ENCODE measurements at regions not wholly inside any gene's neighbourhood (a gene's known extent, or its start where the extent isn't known, plus 50 kb on each side); places are given as distances from the start of the nearest gene placed in this dataset.
"Not testable (repeated sequence)": the region's sequence is repeated elsewhere in the genome, so short reads cannot be mapped to it uniquely, and the experiment has no call there.

DNA sequence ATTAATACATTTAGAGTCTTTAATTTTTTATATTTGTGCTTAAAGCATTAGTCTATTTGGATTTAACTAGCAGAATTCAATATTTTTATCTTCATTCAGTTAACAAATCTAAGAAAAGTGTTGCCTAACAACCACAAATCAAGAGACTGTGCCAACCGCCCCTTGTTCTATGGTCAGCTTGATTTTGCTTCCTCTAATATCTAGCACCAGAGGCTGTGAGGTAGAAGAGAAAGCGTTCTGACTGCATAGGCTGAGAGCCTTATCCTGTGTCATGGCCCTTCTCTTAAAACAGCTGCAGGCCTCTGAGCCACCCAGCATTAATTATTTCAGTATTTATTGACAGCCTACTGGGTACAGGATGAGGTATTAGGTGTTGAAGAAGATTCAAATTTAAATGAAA lies 693.0 kb upstream of the CDH6 start:
- Histone ChIP-seq H3K27me3 (ENCODE audit: control insufficient read depth, insufficient read depth, low read length) (no peaks in the 10 kb centered on the region), H3K9me3 (ENCODE audit: control insufficient read depth, insufficient read depth, low read length) (peaks cover 5% of the 10 kb centered on the region), H3K4me3 (ENCODE audit: low read length) (no peak overlapping the region), H3K27ac (ENCODE audit: low read length) (no peak overlapping the region), H3K36me3 (ENCODE audit: control insufficient read depth, insufficient read depth, low read length) (no peaks in the 10 kb centered on the region), H3K4me1 (ENCODE audit: control insufficient read depth, insufficient read depth, low read length) (no peaks in the 10 kb centered on the region)
- no peaks in the 10 kb centered on the region for H3K27me3 Mint-ChIP-seq (ENCODE audit: low read depth in 2 of 2)
- no peak overlapping the region for H3K27ac Mint-ChIP-seq
- no peak for DNase-seq
- no peaks in the 10 kb centered on the region for H3K4me1 Mint-ChIP-seq
- no CpG with 5 or more reads among the region's 2 CpGs for WGBS (ENCODE audit: insufficient coverage)
- H3K36me3 Mint-ChIP-seq = peaks cover 6% of the 10 kb centered on the region
- ATAC-seq = no peak
- peaks cover 17 to 38% of the 10 kb centered on the region in 2 donors for H3K9me3 Mint-ChIP-seq
- intact Hi-C loops (cut with micrococcal nuclease) = no loop called here
- no peak overlapping the region for H3K4me3 Mint-ChIP-seq
- TF ChIP-seq CTCF (IDR thresholded peaks at IDR 0.05) = no peak

GRCh38 chr5:30499402-30499801 lies 694.1 kb upstream of the CDH6 start:
- no peaks in the 10 kb centered on the region for H3K4me1 Mint-ChIP-seq
- TF ChIP-seq CTCF (IDR thresholded peaks at IDR 0.05) = no peak
- peaks cover 6% of the 10 kb centered on the region for H3K36me3 Mint-ChIP-seq
- ATAC-seq = no peak
- no peak overlapping the region for H3K4me3 Mint-ChIP-seq
- peaks cover 17 to 39% of the 10 kb centered on the region in 2 donors for H3K9me3 Mint-ChIP-seq
- Histone ChIP-seq H3K27me3 (ENCODE audit: control insufficient read depth, insufficient read depth, low read length) (no peaks in the 10 kb centered on the region), H3K27ac (ENCODE audit: low read length) (no peak overlapping the region), H3K9me3 (ENCODE audit: control insufficient read depth, insufficient read depth, low read length) (peaks cover 5% of the 10 kb centered on the region), H3K4me1 (ENCODE audit: control insufficient read depth, insufficient read depth, low read length) (no peaks in the 10 kb centered on the region), H3K36me3 (ENCODE audit: control insufficient read depth, insufficient read depth, low read length) (no peaks in the 10 kb centered on the region), H3K4me3 (ENCODE audit: low read length) (no peak overlapping the region)
- 73% methylated on average over 4 of the region's 4 CpGs for WGBS (ENCODE audit: insufficient coverage)
- intact Hi-C loops (cut with micrococcal nuclease) = no loop called here
- H3K27me3 Mint-ChIP-seq (ENCODE audit: low read depth in 2 of 2) = no peaks in the 10 kb centered on the region
- no peak for DNase-seq
- no peak overlapping the region for H3K27ac Mint-ChIP-seq

GRCh38 chr5:30498972-30499371 lies 694.5 kb upstream of the CDH6 start:
- DNase-seq = no peak
- Histone ChIP-seq H3K9me3 (ENCODE audit: control insufficient read depth, insufficient read depth, low read length) (peaks cover 5% of the 10 kb centered on the region), H3K4me1 (ENCODE audit: control insufficient read depth, insufficient read depth, low read length) (no peaks in the 10 kb centered on the region), H3K27me3 (ENCODE audit: control insufficient read depth, insufficient read depth, low read length) (no peaks in the 10 kb centered on the region), H3K27ac (ENCODE audit: low read length) (no peak overlapping the region), H3K36me3 (ENCODE audit: control insufficient read depth, insufficient read depth, low read length) (no peaks in the 10 kb centered on the region), H3K4me3 (ENCODE audit: low read length) (no peak overlapping the region)
- intact Hi-C loops (cut with micrococcal nuclease) = no loop called here
- WGBS (ENCODE audit: insufficient coverage) = 58% methylated on average over 1 of the region's 1 CpG
- H3K36me3 Mint-ChIP-seq = peaks cover 6% of the 10 kb centered on the region
- no peak overlapping the region for H3K4me3 Mint-ChIP-seq
- ATAC-seq = no peak
- H3K4me1 Mint-ChIP-seq = no peaks in the 10 kb centered on the region
- peaks cover 17 to 38% of the 10 kb centered on the region in 2 donors for H3K9me3 Mint-ChIP-seq
- no peak for TF ChIP-seq CTCF (IDR thresholded peaks at IDR 0.05)
- no peak overlapping the region for H3K27ac Mint-ChIP-seq
- H3K27me3 Mint-ChIP-seq (ENCODE audit: low read depth in 2 of 2) = no peaks in the 10 kb centered on the region

DNA sequence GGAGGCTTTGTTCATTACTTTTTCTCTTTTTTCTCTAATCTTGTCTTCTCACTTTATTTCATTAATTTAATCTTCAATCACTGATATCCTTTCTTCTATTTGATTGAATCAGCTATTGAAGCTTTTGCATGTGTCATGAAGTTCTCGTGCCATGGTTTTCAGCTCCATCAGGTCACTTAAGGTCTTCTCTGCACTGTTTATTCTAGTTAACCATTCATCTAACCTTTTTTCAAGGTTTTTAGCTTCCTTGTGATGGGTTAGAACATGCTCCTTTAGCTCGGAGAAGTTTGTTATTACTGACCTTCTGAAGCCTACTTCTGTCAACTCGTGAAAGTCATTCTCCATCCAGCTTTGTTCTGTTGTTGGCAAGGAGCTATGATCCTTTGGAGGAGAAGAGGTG lies 695.0 kb upstream of the CDH6 start:
- ATAC-seq; H3K27ac Mint-ChIP-seq; H3K27ac ChIP-seq (ENCODE audit: low read length); H3K9me3 ChIP-seq (ENCODE audit: control insufficient read depth, insufficient read depth, low read length); H3K4me1 Mint-ChIP-seq; DNase-seq; H3K4me3 Mint-ChIP-seq; H3K36me3 ChIP-seq (ENCODE audit: control insufficient read depth, insufficient read depth, low read length); H3K4me1 ChIP-seq (ENCODE audit: control insufficient read depth, insufficient read depth, low read length); H3K27me3 ChIP-seq (ENCODE audit: control insufficient read depth, insufficient read depth, low read length); intact Hi-C loops (cut with micrococcal nuclease); H3K36me3 Mint-ChIP-seq; H3K4me3 ChIP-seq (ENCODE audit: low read length); H3K27me3 Mint-ChIP-seq (ENCODE audit: low read depth in 2 of 2): not testable (repeated sequence)
- peaks cover 17 to 34% of the 10 kb centered on the region in 2 donors for H3K9me3 Mint-ChIP-seq
- 83% methylated on average over 3 of the region's 3 CpGs for WGBS (ENCODE audit: insufficient coverage)

GRCh38 chr5:30494113-30494512 lies 699.4 kb upstream of the CDH6 start:
- H3K9me3 Mint-ChIP-seq = peaks cover 11 to 21% of the 10 kb centered on the region in 2 donors
- H3K36me3 Mint-ChIP-seq; ATAC-seq; H3K4me3 ChIP-seq (ENCODE audit: low read length); DNase-seq; H3K27ac Mint-ChIP-seq; H3K4me1 Mint-ChIP-seq; H3K27ac ChIP-seq (ENCODE audit: low read length); H3K27me3 ChIP-seq (ENCODE audit: control insufficient read depth, insufficient read depth, low read length); H3K4me1 ChIP-seq (ENCODE audit: control insufficient read depth, insufficient read depth, low read length); H3K9me3 ChIP-seq (ENCODE audit: control insufficient read depth, insufficient read depth, low read length); H3K36me3 ChIP-seq (ENCODE audit: control insufficient read depth, insufficient read depth, low read length); H3K27me3 Mint-ChIP-seq (ENCODE audit: low read depth in 2 of 2); H3K4me3 Mint-ChIP-seq; intact Hi-C loops (cut with micrococcal nuclease): not testable (repeated sequence)
- 95% methylated on average over 4 of the region's 7 CpGs for WGBS (ENCODE audit: insufficient coverage)
